Type B pancreatic cell (in vitro differentiated cells): ENCODE measurements at regions not wholly inside any gene's neighbourhood (a gene's known extent, or its start where the extent isn't known, plus 50 kb on each side); places are given as distances from the start of the nearest gene placed in this dataset.
"Not testable (repeated sequence)": the region's sequence is repeated elsewhere in the genome, so short reads cannot be mapped to it uniquely, and the experiment has no call there.

Experiments
- DNase-seq: peaks from one replicate; pipeline ENCODE4 v3.0.0; 2021; ENCODE audit warnings: mixed read lengths; ENCODE audit not compliant: unreplicated experiment; ENCODE audit errors: extremely low spot score
- H3K27ac Mint-ChIP-seq: 2 replicates; pipeline ENCODE4 v1.8.0; 2021; ENCODE audit warnings: mild to moderate bottlenecking, mixed read lengths
- H3K27me3 Mint-ChIP-seq: 2 replicates; pipeline ENCODE4 v1.8.0; 2021; ENCODE audit warnings: mixed read lengths
- H3K36me3 Mint-ChIP-seq: 2 replicates; pipeline ENCODE4 v1.8.0; 2021; ENCODE audit warnings: mixed read lengths
- H3K4me1 Mint-ChIP-seq: one replicate; pipeline ENCODE4 v1.8.0; 2021; ENCODE audit warnings: mixed read lengths; ENCODE audit not compliant: unreplicated experiment
- H3K4me3 Mint-ChIP-seq: 2 replicates; pipeline ENCODE4 v1.8.0; 2021; ENCODE audit warnings: mild to moderate bottlenecking, mixed read lengths
- H3K9me3 Mint-ChIP-seq: 2 replicates; pipeline ENCODE4 v1.8.0; 2021; ENCODE audit warnings: mixed read lengths
- CTCF ChIP-seq: fragments of 200-600 bp; sonication (generic); conservative IDR thresholded peaks from 2 replicates; pipeline ENCODE4 v1.5.0; 2021; ENCODE audit warnings: antibody characterized with exemption, mild to moderate bottlenecking

- Mint-ChIP-seq H3K36me3 (no peaks in the 10 kb centered on the region), H3K4me3 (no peak overlapping the region), H3K27me3 (no peaks in the 10 kb centered on the region), H3K4me1 (no peaks in the 10 kb centered on the region), H3K27ac (no peak overlapping the region), H3K9me3 (no peaks in the 10 kb centered on the region)
- no peak for TF ChIP-seq CTCF
- no peak for DNase-seq
Observed at GRCh38 chr4:141871086-141871770, 234.8 kb downstream of the IL15 start.

- not testable (repeated sequence) for H3K36me3 Mint-ChIP-seq, DNase-seq, H3K27ac Mint-ChIP-seq, H3K4me1 Mint-ChIP-seq, H3K4me3 Mint-ChIP-seq, H3K9me3 Mint-ChIP-seq, H3K27me3 Mint-ChIP-seq
Observed at GRCh38 chr4:141882650-141883049, 246.3 kb downstream of the IL15 start.

GRCh38 chr4:141884070-141884469 is 247.7 kb downstream of the IL15 start:
- no peaks in the 10 kb centered on the region for H3K4me1 Mint-ChIP-seq
- H3K4me3 Mint-ChIP-seq: no peak overlapping the region
- no peak overlapping the region for H3K27ac Mint-ChIP-seq
- H3K9me3 Mint-ChIP-seq: peaks cover 5% of the 10 kb centered on the region
- no peak for TF ChIP-seq CTCF
- H3K36me3 Mint-ChIP-seq: no peaks in the 10 kb centered on the region
- DNase-seq: no peak
- no peaks in the 10 kb centered on the region for H3K27me3 Mint-ChIP-seq

GRCh38 chr4:141885112-141885511 is 248.7 kb downstream of the IL15 start:
- no peak for TF ChIP-seq CTCF
- no peak for DNase-seq
- Mint-ChIP-seq H3K4me1 (no peaks in the 10 kb centered on the region), H3K27ac (no peak overlapping the region), H3K27me3 (no peaks in the 10 kb centered on the region), H3K4me3 (no peak overlapping the region), H3K9me3 (peaks cover 5% of the 10 kb centered on the region), H3K36me3 (no peaks in the 10 kb centered on the region)

GRCh38 chr4:141890279-141890678 is 253.9 kb downstream of the IL15 start:
- TF ChIP-seq CTCF: no peak
- Mint-ChIP-seq H3K27me3 (no peaks in the 10 kb centered on the region), H3K36me3 (no peaks in the 10 kb centered on the region), H3K4me1 (no peaks in the 10 kb centered on the region), H3K4me3 (no peak overlapping the region), H3K9me3 (peaks cover 5% of the 10 kb centered on the region), H3K27ac (no peak overlapping the region)
- no peak for DNase-seq

GRCh38 chr4:141891260-141892120 is 255.1 kb downstream of the IL15 start:
- H3K27ac Mint-ChIP-seq: no peak overlapping the region
- no peaks in the 10 kb centered on the region for H3K4me1 Mint-ChIP-seq
- TF ChIP-seq CTCF: no peak
- DNase-seq: no peak
- H3K36me3 Mint-ChIP-seq: no peaks in the 10 kb centered on the region
- no peak overlapping the region for H3K4me3 Mint-ChIP-seq
- no peaks in the 10 kb centered on the region for H3K27me3 Mint-ChIP-seq
- no peaks in the 10 kb centered on the region for H3K9me3 Mint-ChIP-seq
